Loucy (cell line): ENCODE measurements at regions not wholly inside any gene's neighbourhood (a gene's known extent, or its start where the extent isn't known, plus 50 kb on each side); places are given as distances from the start of the nearest gene placed in this dataset.
"Not testable (repeated sequence)": the region's sequence is repeated elsewhere in the genome, so short reads cannot be mapped to it uniquely, and the experiment has no call there.

Experiments
- H2AFZ ChIP-seq: fragments of 200-600 bp; sonication (generic); 2 replicates; pipeline ENCODE4 v1.6.0; 2016; ENCODE audit warnings: antibody characterized with exemption, mild to moderate bottlenecking, low read length, moderate library complexity
- H3F3A ChIP-seq: fragments of 200-600 bp; 2 replicates; pipeline ENCODE4 v1.6.0; 2016; ENCODE audit warnings: antibody characterized with exemption, low read depth, mild to moderate bottlenecking
- H3K27me3 ChIP-seq: fragments of 200-600 bp; sonication (generic); 2 replicates; pipeline ENCODE4 v1.6.1; 2014; ENCODE audit warnings: low read length, mild to moderate bottlenecking; ENCODE audit not compliant: insufficient read depth, poor library complexity, severe bottlenecking
- H3K36me3 ChIP-seq: fragments of 200-600 bp; sonication (generic); 2 replicates; pipeline ENCODE4 v1.6.1; 2016; ENCODE audit warnings: low read length; ENCODE audit not compliant: insufficient read depth
- H3K4me1 ChIP-seq: fragments of 200-600 bp; sonication (generic); 2 replicates; pipeline ENCODE4 v1.5.1; 2014; ENCODE audit warnings: low read length, mild to moderate bottlenecking; ENCODE audit not compliant: insufficient read depth, poor library complexity, severe bottlenecking
- H3K4me2 ChIP-seq: fragments of 200-600 bp; sonication (generic); 2 replicates; pipeline ENCODE4 v1.6.0; 2014; ENCODE audit warnings: antibody characterized with exemption, low read length, low read depth, mild to moderate bottlenecking; ENCODE audit not compliant: poor library complexity, severe bottlenecking
- H3K4me3 ChIP-seq: fragments of 200-600 bp; sonication (generic); 2 replicates; pipeline ENCODE4 v1.5.1; 2014; ENCODE audit warnings: low read length, mild to moderate bottlenecking, mixed read lengths; ENCODE audit not compliant: poor library complexity, severe bottlenecking
- H3K79me2 ChIP-seq: fragments of 200-600 bp; sonication (generic); 2 replicates; pipeline ENCODE4 v1.6.1; 2014; ENCODE audit warnings: low read length; ENCODE audit not compliant: insufficient read depth
- H3K9ac ChIP-seq: fragments of 200-600 bp; sonication (generic); 2 replicates; pipeline ENCODE4 v1.6.0; 2014; ENCODE audit warnings: mild to moderate bottlenecking, low read depth, low read length, moderate library complexity; ENCODE audit not compliant: poor library complexity, severe bottlenecking
- H3K9me2 ChIP-seq: fragments of 200-600 bp; sonication (generic); replicated peaks from 2 replicates; pipeline ENCODE4 v1.6.1; 2016; ENCODE audit warnings: low read depth, low read length, mixed read lengths
- H3K9me3 ChIP-seq: fragments of 200-600 bp; sonication (generic); 2 replicates; pipeline ENCODE4 v1.6.1; 2014; ENCODE audit warnings: mild to moderate bottlenecking, antibody characterized with exemption, low read length, low read depth; ENCODE audit not compliant: insufficient read depth
- H4K20me1 ChIP-seq: fragments of 200-600 bp; sonication (generic); 2 replicates; pipeline ENCODE4 v1.6.0; 2014; ENCODE audit warnings: antibody characterized with exemption, low read length, mild to moderate bottlenecking; ENCODE audit not compliant: insufficient read depth, poor library complexity, severe bottlenecking
- CTCF ChIP-seq: fragments of 200-600 bp; sonication (generic); conservative IDR thresholded peaks from 2 replicates; pipeline ENCODE4 v1.5.1; 2014; ENCODE audit warnings: mild to moderate bottlenecking, antibody characterized with exemption, low read length
- EZH2phosphoT487 ChIP-seq: fragments of 200-600 bp; IDR thresholded peaks from 2 replicates; pipeline ENCODE4 v1.6.1; 2018; ENCODE audit warnings: antibody characterized with exemption, mild to moderate bottlenecking, moderate library complexity, borderline replicate concordance

DNA sequence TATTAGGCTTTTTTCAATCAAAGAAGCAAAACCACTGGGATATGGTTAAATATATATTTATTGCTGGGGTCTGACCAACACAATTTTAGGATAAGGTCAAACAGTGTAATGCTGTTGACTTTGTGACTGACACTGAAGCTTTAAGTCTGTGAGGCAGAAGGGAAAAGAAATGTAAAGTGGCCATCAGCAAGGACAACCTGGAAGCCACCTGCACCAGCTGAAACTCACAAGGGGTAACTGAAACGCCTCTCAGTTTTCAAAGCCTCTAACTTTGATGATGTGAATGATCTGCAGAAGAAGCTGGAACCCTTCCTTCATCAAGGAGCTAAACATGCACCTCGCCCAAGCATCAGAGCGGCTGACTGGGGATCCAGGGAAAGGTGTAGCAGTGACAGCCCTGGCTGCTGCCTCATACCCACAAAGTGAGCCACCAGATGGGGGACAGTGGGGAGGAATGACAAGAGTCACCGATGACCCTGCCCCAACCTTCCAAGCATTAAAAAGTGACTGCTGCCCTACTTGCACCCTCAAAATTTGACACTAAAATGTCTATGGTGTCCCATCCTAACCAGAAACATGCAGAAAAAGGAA is 284.9 kb upstream of the CNTNAP2 start:
- Histone ChIP-seq H3K27me3 (no peaks in the 10 kb centered on the region), H3K79me2 (no peaks in the 10 kb centered on the region), H3F3A (no peaks in the 10 kb centered on the region), H3K36me3 (no peaks in the 10 kb centered on the region), H3K9me3 (no peaks in the 10 kb centered on the region), H3K4me2 (no peak overlapping the region), H2AFZ (no peak overlapping the region), H3K4me3 (no peak overlapping the region), H3K4me1 (no peaks in the 10 kb centered on the region), H3K9ac (no peak overlapping the region), H4K20me1 (no peaks in the 10 kb centered on the region), H3K9me2 (no peaks in the 10 kb centered on the region)
- no peak for TF ChIP-seq EZH2phosphoT487
- TF ChIP-seq CTCF, result no peak

DNA sequence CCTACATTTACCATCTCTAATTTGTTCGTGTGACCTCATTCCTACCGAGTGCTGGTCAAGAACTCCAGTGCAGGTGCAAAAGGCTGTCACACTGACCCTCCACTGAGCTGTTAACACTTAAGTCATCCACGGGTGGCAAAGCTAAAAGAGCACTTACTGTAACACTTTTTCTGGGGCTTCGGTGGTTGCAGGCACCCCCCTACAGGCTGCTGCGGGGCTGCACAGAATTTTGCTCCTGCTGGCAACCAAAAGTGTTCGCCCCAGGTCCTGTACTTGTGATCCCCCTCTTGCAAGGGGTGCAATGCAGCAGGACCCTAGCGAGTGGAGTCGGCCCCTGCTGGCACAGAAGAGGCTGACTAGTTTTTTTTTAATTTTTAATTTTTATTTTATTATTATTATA is 298.9 kb upstream of the CNTNAP2 start:
- Histone ChIP-seq H3F3A (no peaks in the 10 kb centered on the region), H3K4me1 (no peaks in the 10 kb centered on the region), H3K4me3 (no peak overlapping the region), H3K9me3 (no peaks in the 10 kb centered on the region; the same call in 1 of the 2 replicates), H3K4me2 (no peak overlapping the region), H3K79me2 (no peaks in the 10 kb centered on the region), H3K27me3 (no peaks in the 10 kb centered on the region), H3K9ac (no peak overlapping the region), H3K9me2 (no peaks in the 10 kb centered on the region), H3K36me3 (no peaks in the 10 kb centered on the region), H4K20me1 (no peaks in the 10 kb centered on the region), H2AFZ (no peak overlapping the region)
- TF ChIP-seq EZH2phosphoT487 (no peak), CTCF (no peak)

DNA sequence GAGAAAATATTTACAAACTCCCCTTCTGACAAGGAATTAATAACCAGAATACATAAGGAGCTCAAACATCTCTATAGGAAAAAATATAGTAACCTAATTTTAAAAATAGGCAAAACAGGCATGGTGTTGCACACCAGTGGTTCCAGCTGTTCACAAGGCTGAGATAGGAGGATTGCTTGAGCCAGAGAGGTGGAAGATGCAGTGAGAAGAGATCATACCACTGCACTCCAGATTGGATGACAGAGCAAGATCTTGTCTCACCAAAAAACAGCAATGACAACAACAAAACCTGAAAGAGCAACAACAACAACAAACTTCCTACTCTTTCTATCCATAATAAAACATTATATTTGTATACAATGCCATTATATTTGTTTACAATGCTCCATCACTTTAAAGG is 304.4 kb upstream of the CNTNAP2 start:
- no peaks in the 10 kb centered on the region for H3K4me1 ChIP-seq
- H3K9ac ChIP-seq, result no peak overlapping the region
- no peaks in the 10 kb centered on the region for H3F3A ChIP-seq
- H2AFZ ChIP-seq, result no peak overlapping the region
- TF ChIP-seq EZH2phosphoT487 (no peak), CTCF (no peak)
- no peaks in the 10 kb centered on the region for H4K20me1 ChIP-seq
- H3K27me3 ChIP-seq, result no peaks in the 10 kb centered on the region
- no peak overlapping the region for H3K4me2 ChIP-seq
- H3K36me3 ChIP-seq, result no peaks in the 10 kb centered on the region
- H3K79me2 ChIP-seq, result no peaks in the 10 kb centered on the region
- no peak overlapping the region for H3K4me3 ChIP-seq
- no peaks in the 10 kb centered on the region for H3K9me3 ChIP-seq
- no peaks in the 10 kb centered on the region for H3K9me2 ChIP-seq

- H3K9me2 ChIP-seq, H3K27me3 ChIP-seq, H3K36me3 ChIP-seq, H3F3A ChIP-seq, H3K4me2 ChIP-seq, H3K9ac ChIP-seq, H4K20me1 ChIP-seq, H3K4me3 ChIP-seq, H2AFZ ChIP-seq, H3K79me2 ChIP-seq, H3K9me3 ChIP-seq, H3K4me1 ChIP-seq: not testable (repeated sequence)
Observed at GRCh38 chr7:145805496-145805895, 311.1 kb upstream of the CNTNAP2 start.
